Activated CD8-positive, alpha-beta memory T cell treated with anti-CD3 and anti-CD28 coated beads for 1 hour (primary cell): ENCODE measurements at regions not wholly inside any gene's neighbourhood (a gene's known extent, or its start where the extent isn't known, plus 50 kb on each side); places are given as distances from the start of the nearest gene placed in this dataset.

Experiments
- DNase-seq, 2 donors: peaks; one replicate each; pipeline ENCODE4 v3.0.0-alpha.2; 2020; ENCODE audit warnings: low read depth in 1 of 2; ENCODE audit errors: extremely low read depth in 1 of 2

- DNase-seq, result no peak
Measured at GRCh38 chr2:60067006-60067405, 486.4 kb downstream of the BCL11A start.

DNA sequence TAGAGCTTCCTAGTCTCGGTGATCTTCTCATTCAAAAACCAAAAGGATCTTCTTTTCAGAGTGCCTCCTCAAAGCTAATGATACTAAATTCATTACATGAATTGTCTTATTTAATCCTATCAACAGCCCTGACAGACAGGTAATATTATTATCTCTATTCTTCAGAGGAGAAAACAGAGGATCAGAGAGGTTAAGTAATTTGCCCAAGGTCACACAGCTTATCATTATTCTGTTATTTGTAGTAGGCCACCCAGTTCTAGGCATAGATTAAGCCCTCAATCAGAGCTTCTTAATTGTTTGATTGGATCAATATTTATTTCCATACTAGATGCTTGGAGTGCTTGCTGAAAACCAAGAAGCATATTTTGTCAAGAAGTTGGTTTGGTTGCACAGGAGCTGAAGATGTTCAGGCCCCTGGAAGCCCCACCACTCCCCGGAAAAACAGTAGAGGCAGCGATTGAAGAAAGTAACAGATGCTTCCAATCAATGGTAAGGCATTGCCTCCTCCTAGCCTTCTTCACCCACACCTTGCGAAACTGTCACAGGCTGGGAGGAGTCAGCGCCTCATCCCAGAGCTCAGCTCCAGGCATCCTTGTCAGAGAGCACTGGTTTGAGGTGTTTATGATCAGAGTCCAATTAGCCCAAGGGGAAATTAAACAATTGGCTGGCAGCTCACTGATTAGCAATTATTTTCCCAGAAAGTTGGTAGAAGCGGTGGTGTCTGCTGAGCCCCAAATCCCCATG is 487.2 kb downstream of the BCL11A start:
- no peak for DNase-seq

- no peak for DNase-seq
Measured at GRCh38 chr2:60064687-60065389, 488.6 kb downstream of the BCL11A start.

DNA sequence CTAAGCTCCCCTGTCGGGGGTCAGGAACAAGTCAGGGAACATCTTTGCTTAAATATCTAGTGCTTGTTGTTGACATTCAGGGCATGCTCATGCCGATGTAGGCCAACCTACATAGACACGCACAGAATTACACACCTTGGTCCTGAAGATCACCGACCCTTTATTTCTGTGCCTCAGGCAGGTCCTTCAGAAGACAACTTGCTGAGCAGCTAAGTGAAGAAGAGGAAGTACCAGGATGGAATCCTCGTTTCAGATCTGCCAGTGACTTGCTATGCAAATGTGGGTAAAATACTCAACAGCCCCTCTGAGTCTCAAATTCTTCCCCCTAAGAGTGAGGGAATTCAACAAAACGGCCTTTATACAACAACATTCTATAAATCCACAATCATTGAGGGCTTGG is 494.7 kb downstream of the BCL11A start:
- DNase-seq, result no peak

- DNase-seq, result no peak
Measured at GRCh38 chr2:60054571-60055340, 498.7 kb downstream of the BCL11A start.

DNA sequence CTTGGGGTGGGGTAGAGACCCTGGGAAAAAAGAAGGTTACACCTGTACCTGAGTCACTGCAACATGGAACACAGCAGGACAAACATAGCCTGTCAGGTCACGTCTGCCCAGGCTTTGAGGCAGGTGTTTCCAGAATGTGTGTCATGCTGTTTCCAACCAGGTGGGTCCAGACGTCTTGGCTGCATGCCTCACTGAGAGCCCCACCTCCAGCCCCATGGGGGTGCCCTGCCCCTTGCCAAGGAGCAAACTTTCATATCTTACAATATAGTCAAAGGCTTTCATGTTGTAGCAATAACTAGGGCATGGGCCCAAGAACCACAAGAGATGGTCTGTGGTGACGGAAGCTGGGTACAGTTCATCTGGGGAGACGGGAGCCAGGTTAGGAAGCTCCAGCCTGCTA is 499.7 kb downstream of the BCL11A start:
- no peak for DNase-seq

GRCh38 chr2:60052601-60053000 is 500.9 kb downstream of the BCL11A start:
- no peak for DNase-seq

- no peak for DNase-seq
Measured at GRCh38 chr2:60051991-60052390, 501.5 kb downstream of the BCL11A start.

GRCh38 chr2:60047944-60048525 is 505.4 kb downstream of the BCL11A start:
- no peak for DNase-seq

DNA sequence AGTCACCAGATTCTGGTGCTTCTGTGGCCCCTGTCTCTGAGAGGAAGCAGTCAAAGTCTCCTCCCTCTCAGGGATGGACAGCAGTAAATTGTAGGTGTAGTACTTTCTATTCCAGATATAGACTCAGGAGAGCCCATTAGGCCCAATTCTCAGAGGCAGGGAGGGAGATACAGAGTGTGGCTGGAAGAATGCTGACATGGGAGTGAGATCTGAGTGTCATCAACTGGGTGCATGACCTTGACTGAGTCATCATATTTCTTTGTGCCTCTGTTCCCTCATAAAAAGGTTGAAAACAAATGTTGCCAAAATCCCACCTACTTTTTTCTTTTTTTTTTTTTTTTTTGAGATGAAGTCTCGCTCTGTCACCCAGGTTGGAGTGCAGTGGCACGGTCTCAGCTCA is 506.1 kb downstream of the BCL11A start:
- no peak for DNase-seq

GRCh38 chr2:60046529-60046928 is 506.9 kb downstream of the BCL11A start:
- no peak for DNase-seq

DNA sequence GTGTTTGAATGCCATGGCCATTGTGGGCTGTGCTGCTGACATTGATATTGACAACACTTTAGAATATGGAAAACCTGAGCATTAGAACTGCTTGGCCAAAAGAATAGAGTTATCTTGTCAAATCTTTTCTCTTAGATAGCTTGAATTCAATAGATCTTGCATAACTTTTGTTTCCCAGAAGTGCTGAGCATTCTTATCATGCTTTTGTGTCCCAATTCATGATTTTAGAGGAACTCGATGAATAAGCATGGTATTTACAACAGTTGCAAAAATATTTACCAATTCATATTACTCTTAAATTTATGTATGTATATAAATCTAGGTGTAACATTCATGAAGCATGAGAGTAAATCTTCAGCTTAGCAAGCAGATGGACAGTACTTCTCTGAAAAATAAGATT is 508.0 kb downstream of the BCL11A start:
- DNase-seq, result no peak

DNA sequence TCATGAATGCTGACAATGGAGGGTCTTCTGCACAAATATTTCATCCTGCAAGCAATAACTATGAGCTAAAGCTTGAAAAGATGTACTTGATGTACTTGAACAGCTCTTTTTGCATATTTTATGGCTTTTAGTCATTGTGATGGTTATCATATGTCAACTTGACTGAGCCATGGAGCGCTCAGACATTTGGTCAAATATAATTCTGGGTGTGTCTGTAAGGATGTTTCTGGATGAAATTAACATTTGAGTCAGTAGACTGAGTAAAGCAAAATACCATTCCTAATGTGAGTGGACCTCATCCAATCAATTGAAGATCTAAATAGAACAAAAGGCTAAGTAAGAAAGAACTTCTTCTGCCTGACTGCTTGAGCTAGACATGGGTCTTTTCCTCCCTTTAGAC is 509.0 kb downstream of the BCL11A start:
- no peak for DNase-seq

DNA sequence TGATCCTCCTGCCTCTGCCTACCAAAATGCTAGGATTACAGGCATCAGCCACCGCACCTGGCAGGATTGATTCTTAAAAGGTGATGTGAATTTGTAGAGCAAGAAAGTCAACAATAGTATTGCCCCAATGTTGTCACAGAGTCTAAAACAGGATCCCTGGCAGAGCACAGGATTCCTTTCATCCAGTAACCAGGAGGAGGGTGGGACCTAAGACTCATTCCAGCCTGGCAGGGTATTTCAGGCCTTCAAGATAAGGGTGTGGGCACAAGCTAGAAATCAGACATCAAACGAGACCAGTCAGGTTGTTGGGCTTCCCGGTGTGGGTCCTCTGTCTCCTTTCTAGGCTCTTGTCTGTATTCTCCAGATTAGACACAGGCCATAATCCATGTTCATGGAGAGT is 511.4 kb downstream of the BCL11A start:
- DNase-seq, result no peak

DNA sequence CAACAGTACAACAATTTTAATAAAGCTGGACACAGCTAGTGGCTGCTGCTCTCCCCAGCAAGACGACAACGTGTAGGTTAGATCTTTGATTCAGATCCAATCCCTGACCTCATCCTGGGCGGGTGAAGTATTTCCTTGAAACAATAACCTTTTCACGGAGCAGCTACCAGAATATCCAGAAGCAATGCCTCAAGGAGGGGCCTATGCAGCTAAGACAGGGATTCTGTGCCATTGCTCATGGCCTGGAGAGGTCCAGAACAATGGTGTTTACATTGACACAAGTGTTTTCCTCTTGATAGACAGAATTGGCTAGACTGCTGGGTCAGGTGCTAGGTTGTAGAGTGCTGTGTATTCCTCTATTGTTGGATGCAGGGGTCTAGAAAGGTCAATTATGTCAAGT is 520.1 kb downstream of the BCL11A start:
- no peak for DNase-seq

DNA sequence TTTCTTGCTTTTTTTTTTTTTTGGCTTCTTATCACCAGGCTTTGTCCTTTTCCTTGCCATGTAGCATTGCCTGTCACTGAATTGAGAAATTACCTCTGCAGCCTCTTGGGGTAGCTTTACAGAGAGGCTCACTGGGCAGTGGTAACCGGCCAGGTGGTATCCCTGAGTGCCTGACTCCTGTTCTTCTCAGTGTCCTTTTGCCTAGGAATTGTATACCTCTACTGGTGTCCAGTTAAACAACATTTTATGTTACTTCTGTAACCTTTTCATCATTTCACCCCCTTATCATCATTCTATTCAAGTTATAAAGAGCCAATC is 523.9 kb downstream of the BCL11A start:
- DNase-seq, result no peak

DNA sequence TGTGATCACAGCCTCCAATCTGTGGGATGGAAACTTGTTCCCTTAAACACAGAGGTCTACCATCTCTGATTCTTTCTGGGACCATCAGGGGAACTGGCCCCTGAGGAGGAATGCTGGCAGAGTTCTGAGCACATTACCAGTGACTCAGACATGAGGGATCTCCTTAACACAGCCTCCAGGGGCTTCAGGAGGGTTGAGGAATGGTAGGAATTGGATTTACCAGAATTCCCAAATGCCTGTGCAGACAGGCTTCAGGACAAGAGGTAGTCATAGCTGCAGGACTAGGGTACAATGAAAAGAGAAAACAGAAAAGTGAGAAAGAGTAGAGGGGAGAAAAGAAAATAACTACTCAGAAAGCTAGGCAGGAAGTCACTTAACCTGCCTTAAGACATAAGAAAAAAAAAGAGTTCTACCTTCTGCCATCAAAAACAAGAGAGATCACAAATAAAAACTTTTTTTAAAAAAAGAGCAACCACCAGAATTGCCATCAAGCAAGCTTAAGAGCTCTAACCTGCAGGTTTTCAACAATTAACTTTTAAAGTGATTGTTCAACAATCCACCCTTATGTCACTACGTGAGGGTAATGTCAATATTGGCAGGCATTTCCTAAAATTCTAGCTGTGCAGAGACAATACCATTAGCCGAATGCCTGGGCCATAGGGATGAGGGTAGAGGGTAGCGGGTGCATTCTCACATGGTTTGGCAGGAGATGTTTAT is 524.4 kb downstream of the BCL11A start:
- no peak for DNase-seq

GRCh38 chr2:60025496-60025895 is 528.0 kb downstream of the BCL11A start:
- DNase-seq, result no peak

GRCh38 chr2:60023256-60023985 is 530.0 kb downstream of the BCL11A start:
- DNase-seq, result no peak

- DNase-seq, result no peak
Measured at GRCh38 chr2:60007671-60008070, 545.8 kb downstream of the BCL11A start.
